ENCODE measurements at regions not wholly inside any gene's neighbourhood (a gene's known extent, or its start where the extent isn't known, plus 50 kb on each side); places are given as distances from the start of the nearest gene placed in this dataset.

- no peaks in the 10 kb centered on the region for H3K9me3 ChIP-seq (ENCODE audit: severe bottlenecking)
- H3K27me3 ChIP-seq (ENCODE audit: insufficient read depth, low read depth, severe bottlenecking): no peaks in the 10 kb centered on the region
- H3K27ac ChIP-seq: no peak overlapping the region
- no peak for TF ChIP-seq CTCF (IDR thresholded peaks at IDR 0.05; ENCODE audit: low read depth, low read length)
- H3K36me3 ChIP-seq: no peaks in the 10 kb centered on the region
- DNase-seq: no peak
- H3K4me3 ChIP-seq (ENCODE audit: low read depth, low read length): no peak overlapping the region
Measured at GRCh38 chrX:10884246-10884645, 226.9 kb upstream of the HCCS start.

- H3K27me3 ChIP-seq (ENCODE audit: insufficient read depth, low read depth, severe bottlenecking): no peaks in the 10 kb centered on the region
- no peaks in the 10 kb centered on the region for H3K9me3 ChIP-seq (ENCODE audit: severe bottlenecking)
- no peak for TF ChIP-seq CTCF (IDR thresholded peaks at IDR 0.05; ENCODE audit: low read depth, low read length)
- H3K36me3 ChIP-seq: no peaks in the 10 kb centered on the region
- H3K4me3 ChIP-seq (ENCODE audit: low read depth, low read length): no peak overlapping the region
- H3K27ac ChIP-seq: no peak overlapping the region
- no peak for DNase-seq
Measured at GRCh38 chrX:10892621-10893225, 218.4 kb upstream of the HCCS start.

GRCh38 chrX:10893366-10893765 lies 217.8 kb upstream of the HCCS start:
- no peaks in the 10 kb centered on the region for H3K9me3 ChIP-seq (ENCODE audit: severe bottlenecking)
- TF ChIP-seq CTCF (IDR thresholded peaks at IDR 0.05; ENCODE audit: low read depth, low read length): no peak
- DNase-seq: no peak
- no peaks in the 10 kb centered on the region for H3K27me3 ChIP-seq (ENCODE audit: insufficient read depth, low read depth, severe bottlenecking)
- no peaks in the 10 kb centered on the region for H3K36me3 ChIP-seq
- no peak overlapping the region for H3K27ac ChIP-seq
- H3K4me3 ChIP-seq (ENCODE audit: low read depth, low read length): no peak overlapping the region

- DNase-seq: no peak
Measured at GRCh38 chrX:10893976-10894375, 217.2 kb upstream of the HCCS start.

GRCh38 chrX:10897768-10898167 lies 213.4 kb upstream of the HCCS start:
- no peaks in the 10 kb centered on the region for H3K36me3 ChIP-seq
- no peaks in the 10 kb centered on the region for H3K9me3 ChIP-seq (ENCODE audit: severe bottlenecking)
- DNase-seq: peak; percentile 6
- no peaks in the 10 kb centered on the region for H3K27me3 ChIP-seq (ENCODE audit: insufficient read depth, low read depth, severe bottlenecking)
- H3K27ac ChIP-seq: no peak overlapping the region
- no peak overlapping the region for H3K4me3 ChIP-seq (ENCODE audit: low read depth, low read length)
- no peak for TF ChIP-seq CTCF (IDR thresholded peaks at IDR 0.05; ENCODE audit: low read depth, low read length)

More at GRCh38 chrX:10893976-10894375, 217.2 kb upstream of the HCCS start:
- no peak for TF ChIP-seq CTCF (IDR thresholded peaks at IDR 0.05; ENCODE audit: low read depth, low read length)
- Histone ChIP-seq H3K9me3 (ENCODE audit: severe bottlenecking) (no peaks in the 10 kb centered on the region), H3K27me3 (ENCODE audit: insufficient read depth, low read depth, severe bottlenecking) (no peaks in the 10 kb centered on the region), H3K36me3 (no peaks in the 10 kb centered on the region), H3K27ac (no peak overlapping the region), H3K4me3 (ENCODE audit: low read depth, low read length) (no peak overlapping the region)

All from WERI-Rb-1 (cell line).